Left lung (tissue), 4 donors: ENCODE measurements at regions not wholly inside any gene's neighbourhood (a gene's known extent, or its start where the extent isn't known, plus 50 kb on each side); places are given as distances from the start of the nearest gene placed in this dataset.

ENCODE experiments used
- ATAC-seq: fragments of 200-7000 bp; cut with Tn5 transposase; one replicate; pipeline ENCODE4 v1.9.1; 2020; ENCODE audit warnings: moderate library complexity
- DNase-seq, 4 donors: peaks; one replicate each; pipeline ENCODE4 v3.0.0-alpha.2; 2013 to 2020
- H3K27ac ChIP-seq, 2 donors: fragments of 200-600 bp; sonication (generic) in 1 of 2; one replicate each; pipeline versions ENCODE4 v1.5.0 to v1.8.0; 2020 to 2021
- H3K27me3 ChIP-seq, 2 donors: fragments of 200-600 bp; sonication (generic) in 1 of 2; one replicate each; pipeline versions ENCODE4 v1.5.0 to v1.8.0; 2020 to 2021
- H3K36me3 ChIP-seq, 2 donors: fragments of 200-600 bp; sonication (generic) in 1 of 2; one replicate each; pipeline versions ENCODE4 v1.5.0 to v1.8.0; 2020 to 2021
- H3K4me1 ChIP-seq, 2 donors: fragments of 200-600 bp; one replicate each; pipeline ENCODE4 v1.8.0; 2021
- H3K4me3 ChIP-seq, 2 donors: fragments of 200-600 bp; sonication (generic) in 1 of 2; one replicate each; pipeline versions ENCODE4 v1.5.0 to v1.8.0; 2020 to 2021; ENCODE audit warnings: mild to moderate bottlenecking in 1 of 2
- H3K9me3 ChIP-seq, 2 donors: fragments of 200-600 bp; sonication (generic) in 1 of 2; one replicate each; pipeline versions ENCODE4 v1.5.0 to v1.8.0; 2020 to 2021
- intact Hi-C, 2 donors: fragments of 100-400 bp; cut with DNase I; formaldehyde crosslinking; loops; one replicate each; pipeline versions ENCODE4 v1.11.2 to v1.14.2; 2022
- TF ChIP-seq, protein P1 (sequence below), 2 donors: fragments of 200-600 bp; sonication (generic) in 1 of 2; IDR thresholded peaks; one replicate each; pipeline versions ENCODE4 v1.5.0 to v1.8.0; 2021; ENCODE audit warnings: antibody characterized with exemption in 2 of 2
- donor health status: DM: no; HTN: yes; CAD: no.
- donor health status: DM: no; HTN: no; CAD: no.

DNA sequence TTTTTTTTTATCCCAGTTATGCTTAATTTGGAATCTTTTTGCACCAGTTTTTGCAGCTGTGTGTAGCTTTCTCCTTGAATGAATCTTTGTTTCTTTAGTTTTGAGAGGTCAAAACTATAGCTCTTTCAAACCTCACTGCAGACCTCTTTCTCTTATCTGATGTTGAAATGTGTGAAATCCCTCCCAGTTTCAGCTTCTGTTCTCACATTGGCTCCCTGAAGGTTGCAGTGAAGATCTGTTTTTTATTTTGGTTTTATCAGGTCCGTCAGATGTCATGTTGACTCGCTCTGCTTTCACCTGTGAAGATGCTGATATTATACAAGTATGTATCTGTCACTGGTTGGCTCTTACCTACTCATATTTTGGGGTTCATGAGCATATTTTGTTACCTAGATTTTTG lies 372.0 kb downstream of the RFC3 start:
- Histone ChIP-seq H3K27ac (no peak overlapping the region), H3K36me3 (no peaks in the 10 kb centered on the region), H3K4me1 (no peaks in the 10 kb centered on the region), H3K27me3 (no peaks in the 10 kb centered on the region), H3K9me3 (peaks cover 0 to 22% of the 10 kb centered on the region in 2 donors), H3K4me3 (no peak overlapping the region)
- ATAC-seq (no peak), DNase-seq (no peak)
- intact Hi-C loops: no loop called here
- TF ChIP-seq, protein P1, sequence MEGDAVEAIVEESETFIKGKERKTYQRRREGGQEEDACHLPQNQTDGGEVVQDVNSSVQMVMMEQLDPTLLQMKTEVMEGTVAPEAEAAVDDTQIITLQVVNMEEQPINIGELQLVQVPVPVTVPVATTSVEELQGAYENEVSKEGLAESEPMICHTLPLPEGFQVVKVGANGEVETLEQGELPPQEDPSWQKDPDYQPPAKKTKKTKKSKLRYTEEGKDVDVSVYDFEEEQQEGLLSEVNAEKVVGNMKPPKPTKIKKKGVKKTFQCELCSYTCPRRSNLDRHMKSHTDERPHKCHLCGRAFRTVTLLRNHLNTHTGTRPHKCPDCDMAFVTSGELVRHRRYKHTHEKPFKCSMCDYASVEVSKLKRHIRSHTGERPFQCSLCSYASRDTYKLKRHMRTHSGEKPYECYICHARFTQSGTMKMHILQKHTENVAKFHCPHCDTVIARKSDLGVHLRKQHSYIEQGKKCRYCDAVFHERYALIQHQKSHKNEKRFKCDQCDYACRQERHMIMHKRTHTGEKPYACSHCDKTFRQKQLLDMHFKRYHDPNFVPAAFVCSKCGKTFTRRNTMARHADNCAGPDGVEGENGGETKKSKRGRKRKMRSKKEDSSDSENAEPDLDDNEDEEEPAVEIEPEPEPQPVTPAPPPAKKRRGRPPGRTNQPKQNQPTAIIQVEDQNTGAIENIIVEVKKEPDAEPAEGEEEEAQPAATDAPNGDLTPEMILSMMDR (IDR thresholded peaks at IDR 0.05): no peak

DNA sequence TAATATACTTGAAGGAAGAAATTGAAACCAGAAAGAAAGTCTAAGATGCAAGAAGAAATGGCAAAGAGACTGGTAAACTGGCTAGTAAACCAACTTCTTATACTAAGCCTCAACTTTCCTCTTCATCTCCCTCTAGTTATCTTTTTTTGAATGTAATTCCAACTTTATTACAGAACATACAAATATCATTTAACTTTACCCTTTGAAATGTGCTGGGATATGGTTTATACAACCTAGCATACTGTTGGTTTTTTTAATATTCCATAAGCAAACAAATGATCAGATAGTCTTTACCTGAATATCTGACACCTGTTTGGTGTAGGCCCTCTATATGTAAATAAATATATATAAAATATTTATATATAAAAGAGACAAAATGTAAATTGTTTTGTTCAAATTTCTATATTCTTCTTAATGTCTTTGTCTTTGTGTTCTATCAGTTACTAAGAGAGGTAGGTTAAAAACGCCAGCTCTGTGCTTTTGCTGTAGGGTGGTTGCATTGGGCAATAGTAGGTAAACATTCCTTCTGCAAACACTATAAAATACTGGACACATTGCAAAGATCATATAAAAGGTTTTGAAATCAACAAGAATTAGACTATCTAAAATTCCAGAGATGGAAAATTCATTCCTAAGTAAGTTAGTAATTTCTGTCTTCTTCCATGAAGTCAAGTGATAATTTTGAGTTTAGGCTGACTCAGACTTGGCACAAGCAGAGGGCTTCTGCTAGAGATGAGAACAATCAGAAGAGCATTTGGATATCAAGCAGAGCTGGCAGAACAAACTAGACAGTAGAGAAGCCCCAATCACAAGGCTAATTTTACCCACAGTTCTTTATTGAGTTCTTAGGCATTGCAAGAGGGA lies 383.3 kb downstream of the RFC3 start:
- TF ChIP-seq, protein P1 (IDR thresholded peaks at IDR 0.05): no peak
- Histone ChIP-seq H3K4me1 (no peaks in the 10 kb centered on the region), H3K4me3 (no peak overlapping the region), H3K36me3 (no peaks in the 10 kb centered on the region), H3K27me3 (no peaks in the 10 kb centered on the region), H3K27ac (peak overlapping the region in 1 of 2 donors; percentile 28), H3K9me3 (peaks cover 0 to 8% of the 10 kb centered on the region in 2 donors)
- peak; percentile 84 for ATAC-seq
- intact Hi-C loops: no loop called here
- DNase-seq: no peak

DNA sequence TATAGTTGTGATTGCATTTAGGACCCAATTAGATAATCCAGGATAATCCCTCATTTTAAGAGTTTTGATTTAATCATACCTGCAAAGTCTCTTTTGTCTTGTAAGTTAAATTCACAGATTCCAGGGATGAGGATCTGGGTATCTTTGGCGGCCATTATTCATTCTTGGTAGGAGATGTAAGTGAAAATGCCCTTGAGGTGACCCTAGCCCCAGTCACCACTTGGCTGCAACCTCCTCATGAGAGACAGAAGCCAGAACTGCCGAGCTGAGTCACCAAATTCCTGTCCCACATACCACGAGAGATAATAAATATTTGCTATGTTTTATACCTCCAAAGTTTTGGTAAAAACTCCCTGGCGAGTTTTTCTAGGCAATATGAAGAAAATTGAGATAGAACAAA lies 389.4 kb downstream of the RFC3 start:
- Histone ChIP-seq H3K4me3 (no peak overlapping the region), H3K4me1 (no peaks in the 10 kb centered on the region), H3K27me3 (no peaks in the 10 kb centered on the region), H3K36me3 (no peaks in the 10 kb centered on the region), H3K27ac (no peak overlapping the region), H3K9me3 (peaks cover 0 to 4% of the 10 kb centered on the region in 2 donors)
- ATAC-seq: peak; percentile 35
- intact Hi-C loops: no loop called here
- DNase-seq: peak in 1 of 4 donors; percentile 5
- TF ChIP-seq, protein P1 (IDR thresholded peaks at IDR 0.05): no peak

GRCh38 chr13:34207872-34208271 lies 389.9 kb downstream of the RFC3 start:
- TF ChIP-seq, protein P1 (IDR thresholded peaks at IDR 0.05): no peak
- Histone ChIP-seq H3K27ac (no peak overlapping the region), H3K36me3 (no peaks in the 10 kb centered on the region), H3K4me1 (no peaks in the 10 kb centered on the region), H3K27me3 (no peaks in the 10 kb centered on the region), H3K9me3 (peaks cover 0 to 4% of the 10 kb centered on the region in 2 donors), H3K4me3 (no peak overlapping the region)
- intact Hi-C loops: no loop called here
- DNase-seq (peak in 1 of 4 donors; percentile 4), ATAC-seq (no peak)

GRCh38 chr13:34208336-34208735 lies 390.4 kb downstream of the RFC3 start:
- Histone ChIP-seq H3K36me3 (no peaks in the 10 kb centered on the region), H3K27ac (no peak overlapping the region), H3K27me3 (no peaks in the 10 kb centered on the region), H3K9me3 (peaks cover 0 to 4% of the 10 kb centered on the region in 2 donors), H3K4me1 (no peaks in the 10 kb centered on the region), H3K4me3 (no peak overlapping the region)
- no peak for DNase-seq
- ATAC-seq: no peak
- TF ChIP-seq, protein P1 (IDR thresholded peaks at IDR 0.05): no peak
- intact Hi-C loops: no loop called here
